KOPT-K1 (cell line): ENCODE measurements at regions not wholly inside any gene's neighbourhood (a gene's known extent, or its start where the extent isn't known, plus 50 kb on each side); places are given as distances from the start of the nearest gene placed in this dataset.
"Not testable (repeated sequence)": the region's sequence is repeated elsewhere in the genome, so short reads cannot be mapped to it uniquely, and the experiment has no call there.

Experiments
- H3K27ac ChIP-seq: fragments of 200-600 bp; sonication (generic); 2 replicates; pipeline ENCODE4 v1.5.1; 2016; ENCODE audit warnings: antibody characterized with exemption, mild to moderate bottlenecking, low read depth, low read length; ENCODE audit not compliant: poor library complexity, severe bottlenecking
- H3K36me3 ChIP-seq: fragments of 200-600 bp; sonication (generic); 2 replicates; pipeline ENCODE4 v1.5.1; 2017; ENCODE audit warnings: antibody characterized with exemption, mild to moderate bottlenecking, low read length, moderate library complexity; ENCODE audit not compliant: insufficient read depth
- H3K9me3 ChIP-seq: fragments of 200-600 bp; sonication (generic); 2 replicates; pipeline ENCODE4 v1.5.1; 2017; ENCODE audit warnings: antibody characterized with exemption, low read length, mild to moderate bottlenecking; ENCODE audit not compliant: insufficient read depth, poor library complexity, severe bottlenecking

GRCh38 chr1:121097867-121098215 is 86.3 kb downstream of the FAM72B start:
- not testable (repeated sequence) for H3K9me3 ChIP-seq, H3K36me3 ChIP-seq, H3K27ac ChIP-seq

GRCh38 chr1:121109025-121109424 is 75.1 kb downstream of the FAM72B start:
- not testable (repeated sequence) for H3K27ac ChIP-seq, H3K9me3 ChIP-seq, H3K36me3 ChIP-seq

DNA sequence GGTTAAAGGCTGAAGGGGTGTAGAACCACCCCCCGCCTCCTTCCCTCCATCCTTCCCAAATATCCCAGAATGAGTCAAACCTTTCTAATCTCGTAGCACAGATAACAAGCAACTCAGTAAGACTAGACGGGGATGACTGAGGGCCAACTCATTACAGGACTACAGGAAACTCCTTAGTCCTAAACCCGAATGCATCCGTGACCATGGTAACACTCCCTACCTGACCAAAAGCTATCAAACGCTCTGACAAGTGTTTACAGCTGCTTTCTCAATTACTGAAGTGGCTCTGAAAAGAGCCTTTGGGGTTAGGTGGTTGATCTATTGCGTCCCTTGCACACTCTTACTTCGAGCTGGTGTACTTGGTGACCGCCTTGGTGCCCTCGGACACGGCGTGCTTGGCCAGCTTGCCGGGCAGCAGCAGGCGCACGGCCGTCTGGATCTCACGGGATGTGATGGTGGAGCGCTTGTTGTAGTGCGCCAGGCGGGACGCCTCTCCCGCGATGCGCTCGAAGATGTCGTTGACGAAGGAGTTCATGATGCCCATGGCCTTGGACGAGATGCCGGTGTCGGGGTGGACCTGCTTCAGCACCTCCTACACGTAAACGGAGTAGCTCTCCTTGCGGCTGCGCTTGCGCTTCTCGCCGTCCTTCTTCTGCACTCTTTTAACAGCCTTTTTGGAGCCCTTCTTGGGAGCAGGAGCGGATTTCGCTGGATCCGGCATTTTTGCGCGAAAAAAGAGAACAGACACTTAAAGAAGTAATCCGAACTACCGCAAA is 67.4 kb downstream of the FAM72B start:
- not testable (repeated sequence) for H3K27ac ChIP-seq, H3K9me3 ChIP-seq, H3K36me3 ChIP-seq

DNA sequence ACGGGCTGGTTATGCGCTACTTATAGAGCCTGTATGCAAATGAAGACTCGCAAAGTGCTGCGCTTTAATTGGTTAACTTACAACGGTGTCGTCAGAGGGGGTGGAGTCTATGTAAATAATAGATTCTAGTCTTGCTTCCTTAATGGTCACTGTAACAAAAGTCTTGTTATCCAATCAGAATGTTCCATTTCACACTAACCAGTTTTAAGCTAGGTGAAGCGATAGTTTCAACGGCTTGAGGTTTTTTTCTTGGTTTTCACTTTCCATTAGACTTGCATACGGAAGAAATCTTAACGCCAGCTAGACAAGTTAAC is 66.9 kb downstream of the FAM72B start:
- not testable (repeated sequence) for H3K9me3 ChIP-seq, H3K27ac ChIP-seq, H3K36me3 ChIP-seq

- not testable (repeated sequence) for H3K27ac ChIP-seq, H3K9me3 ChIP-seq, H3K36me3 ChIP-seq
These were observed 66.3 kb downstream of the FAM72B start for GRCh38 chr1:121117622-121118479.
